ENCODE measurements at regions not wholly inside any gene's neighbourhood (a gene's known extent, or its start where the extent isn't known, plus 50 kb on each side); places are given as distances from the start of the nearest gene placed in this dataset.
A peak's percentile ranks its signal among the peaks of the same experiment; 100 is the strongest.

- no peak for TF ChIP-seq CTCF (IDR thresholded peaks at IDR 0.05)
- Histone ChIP-seq H3K36me3 (replicated peaks in 1 of 2; ENCODE audit: control insufficient read depth in 1 of 2, insufficient read depth in 2 of 2, low read length in 2 of 2) (no peaks in the 10 kb centered on the region), H3K27me3 (ENCODE audit: control insufficient read depth in 2 of 2, insufficient read depth in 2 of 2, low read length in 2 of 2) (no peaks in the 10 kb centered on the region), H3K9me3 (replicated peaks in 1 of 2; ENCODE audit: control insufficient read depth in 1 of 2, insufficient read depth in 1 of 2, low read length in 2 of 2) (no peaks in the 10 kb centered on the region), H3K4me3 (replicated peaks in 1 of 3; ENCODE audit: low read depth in 2 of 3, low read length in 3 of 3) (no peak overlapping the region), H3K9ac (ENCODE audit: insufficient read depth, low read length, poor library complexity, severe bottlenecking) (no peak overlapping the region), H3K79me2 (ENCODE audit: insufficient read depth, low read length) (no peaks in the 10 kb centered on the region), H3K4me2 (replicated peaks; ENCODE audit: extremely low read depth, low read length, poor library complexity, severe bottlenecking) (no peak overlapping the region), H3K27ac (ENCODE audit: low read depth in 1 of 2, low read length in 2 of 2) (peak overlapping the region; percentile 86 to 91), H4K20me1 (ENCODE audit: insufficient read depth, low read length) (no peaks in the 10 kb centered on the region), H2AFZ (ENCODE audit: insufficient read depth, low read depth, low read length, poor library complexity, severe bottlenecking) (no peak overlapping the region), H3K4me1 (ENCODE audit: control insufficient read depth in 1 of 2, insufficient read depth in 2 of 2, low read length in 2 of 2) (peaks cover 41 to 42% of the 10 kb centered on the region in 2 donors)
- WGBS (ENCODE audit: insufficient coverage), result 100% methylated on average over 1 of the region's 12 CpGs
- Mint-ChIP-seq H3K27ac (peak overlapping the region in 6 of 7 donors; percentile 86 to 99 (median 96)), H3K4me1 (peaks cover 47% of the 10 kb centered on the region), H3K27me3 (ENCODE audit: low read depth in 3 of 3) (peaks cover 0 to 14% (median 0%) of the 10 kb centered on the region in 3 donors), H3K4me3 (no peak overlapping the region), H3K9me3 (peaks cover 0 to 3% (median 0%) of the 10 kb centered on the region in 7 donors), H3K36me3 (peaks cover 3 to 9% of the 10 kb centered on the region in 2 donors)
- intact Hi-C loops (cut with micrococcal nuclease), result no loop called here
- no peak for DNase-seq
Observed at GRCh38 chr11:119523539-119524157, 100.7 kb upstream of the THY1 start.

- Mint-ChIP-seq H3K4me1 (peaks cover 43% of the 10 kb centered on the region), H3K36me3 (peaks cover 3 to 9% of the 10 kb centered on the region in 2 donors), H3K27me3 (ENCODE audit: low read depth in 3 of 3) (peaks cover 1 to 16% (median 4%) of the 10 kb centered on the region in 3 donors), H3K4me3 (no peak overlapping the region), H3K9me3 (no peaks in the 10 kb centered on the region), H3K27ac (peak overlapping the region in 1 of 7 donors; percentile 20)
- Histone ChIP-seq H3K4me1 (ENCODE audit: control insufficient read depth in 1 of 2, insufficient read depth in 2 of 2, low read length in 2 of 2) (peaks cover 41 to 42% of the 10 kb centered on the region in 2 donors), H4K20me1 (ENCODE audit: insufficient read depth, low read length) (no peaks in the 10 kb centered on the region), H3K27ac (ENCODE audit: low read depth in 1 of 2, low read length in 2 of 2) (no peak overlapping the region), H2AFZ (ENCODE audit: insufficient read depth, low read depth, low read length, poor library complexity, severe bottlenecking) (no peak overlapping the region), H3K9me3 (replicated peaks in 1 of 2; ENCODE audit: control insufficient read depth in 1 of 2, insufficient read depth in 1 of 2, low read length in 2 of 2) (no peaks in the 10 kb centered on the region), H3K36me3 (replicated peaks in 1 of 2; ENCODE audit: control insufficient read depth in 1 of 2, insufficient read depth in 2 of 2, low read length in 2 of 2) (no peaks in the 10 kb centered on the region), H3K27me3 (ENCODE audit: control insufficient read depth in 2 of 2, insufficient read depth in 2 of 2, low read length in 2 of 2) (no peaks in the 10 kb centered on the region), H3K79me2 (ENCODE audit: insufficient read depth, low read length) (no peaks in the 10 kb centered on the region), H3K4me2 (replicated peaks; ENCODE audit: extremely low read depth, low read length, poor library complexity, severe bottlenecking) (no peak overlapping the region), H3K9ac (ENCODE audit: insufficient read depth, low read length, poor library complexity, severe bottlenecking) (no peak overlapping the region), H3K4me3 (replicated peaks in 1 of 3; ENCODE audit: low read depth in 2 of 3, low read length in 3 of 3) (no peak overlapping the region)
- intact Hi-C loops (cut with micrococcal nuclease), result no loop called here
- no peak for TF ChIP-seq CTCF (IDR thresholded peaks at IDR 0.05)
- no peak for DNase-seq
- 80% methylated on average over 2 of the region's 4 CpGs for WGBS (ENCODE audit: insufficient coverage)
Observed at GRCh38 chr11:119522609-119523008, 99.6 kb upstream of the THY1 start.
